ENCODE measurements at regions not wholly inside any gene's neighbourhood (a gene's known extent, or its start where the extent isn't known, plus 50 kb on each side); places are given as distances from the start of the nearest gene placed in this dataset.

DNA sequence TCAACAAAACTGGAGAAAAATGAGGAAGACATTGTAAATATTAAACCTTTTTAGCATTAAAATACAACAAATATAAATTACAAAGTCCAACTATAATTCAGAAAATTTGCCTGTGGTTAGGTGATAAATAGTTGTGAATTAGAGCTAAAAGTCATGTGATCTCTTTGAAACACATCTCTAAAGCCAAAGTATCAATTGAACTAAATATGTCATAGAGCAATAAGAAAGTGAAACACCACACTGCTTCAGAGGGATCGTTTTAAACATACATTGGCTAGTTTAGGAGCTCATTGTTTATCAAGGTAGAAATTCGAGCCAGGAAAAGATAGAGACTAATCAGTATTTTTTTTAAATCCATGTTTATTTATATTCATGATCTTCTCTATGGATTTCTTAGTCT is 606.3 kb upstream of the ITGA1 start:
- TF ChIP-seq, protein P1, sequence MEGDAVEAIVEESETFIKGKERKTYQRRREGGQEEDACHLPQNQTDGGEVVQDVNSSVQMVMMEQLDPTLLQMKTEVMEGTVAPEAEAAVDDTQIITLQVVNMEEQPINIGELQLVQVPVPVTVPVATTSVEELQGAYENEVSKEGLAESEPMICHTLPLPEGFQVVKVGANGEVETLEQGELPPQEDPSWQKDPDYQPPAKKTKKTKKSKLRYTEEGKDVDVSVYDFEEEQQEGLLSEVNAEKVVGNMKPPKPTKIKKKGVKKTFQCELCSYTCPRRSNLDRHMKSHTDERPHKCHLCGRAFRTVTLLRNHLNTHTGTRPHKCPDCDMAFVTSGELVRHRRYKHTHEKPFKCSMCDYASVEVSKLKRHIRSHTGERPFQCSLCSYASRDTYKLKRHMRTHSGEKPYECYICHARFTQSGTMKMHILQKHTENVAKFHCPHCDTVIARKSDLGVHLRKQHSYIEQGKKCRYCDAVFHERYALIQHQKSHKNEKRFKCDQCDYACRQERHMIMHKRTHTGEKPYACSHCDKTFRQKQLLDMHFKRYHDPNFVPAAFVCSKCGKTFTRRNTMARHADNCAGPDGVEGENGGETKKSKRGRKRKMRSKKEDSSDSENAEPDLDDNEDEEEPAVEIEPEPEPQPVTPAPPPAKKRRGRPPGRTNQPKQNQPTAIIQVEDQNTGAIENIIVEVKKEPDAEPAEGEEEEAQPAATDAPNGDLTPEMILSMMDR (IDR thresholded peaks at IDR 0.05 in 8 of 11, conservative IDR thresholded peaks at IDR 0.05 in 3 of 11): no peak
- no peak for TF ChIP-seq POLR2A (IDR thresholded peaks at IDR 0.05)
